ENCODE measurements at regions not wholly inside any gene's neighbourhood (a gene's known extent, or its start where the extent isn't known, plus 50 kb on each side); places are given as distances from the start of the nearest gene placed in this dataset.
A peak's percentile ranks its signal among the peaks of the same experiment; 100 is the strongest.

GRCh38 chr4:123836851-123837595 is 440.4 kb downstream of the SPRY1 start:
- no peak for TF ChIP-seq CTCF (IDR thresholded peaks at IDR 0.05)
- TF ChIP-seq ZFX (IDR thresholded peaks at IDR 0.05; ENCODE audit: borderline replicate concordance): no peak
- H3K27ac ChIP-seq: no peak overlapping the region

GRCh38 chr4:123838474-123838873 is 441.9 kb downstream of the SPRY1 start:
- TF ChIP-seq CTCF (IDR thresholded peaks at IDR 0.05): no peak
- TF ChIP-seq ZFX (IDR thresholded peaks at IDR 0.05; ENCODE audit: borderline replicate concordance): no peak

GRCh38 chr4:123840197-123840596 is 443.6 kb downstream of the SPRY1 start:
- TF ChIP-seq ZFX (IDR thresholded peaks at IDR 0.05; ENCODE audit: borderline replicate concordance) (no peak), CTCF (IDR thresholded peaks at IDR 0.05) (no peak)
- H3K27ac ChIP-seq: no peak overlapping the region

More at GRCh38 chr4:123838474-123838873, 441.9 kb downstream of the SPRY1 start:
- H3K27ac ChIP-seq: peak overlapping the region; percentile 23

GRCh38 chr4:123841447-123842121 is 445.0 kb downstream of the SPRY1 start:
- no peak overlapping the region for H3K27ac ChIP-seq
- no peak for TF ChIP-seq ZFX (IDR thresholded peaks at IDR 0.05; ENCODE audit: borderline replicate concordance)
- no peak for TF ChIP-seq CTCF (IDR thresholded peaks at IDR 0.05)

GRCh38 chr4:123843137-123843536 is 446.5 kb downstream of the SPRY1 start:
- H3K27ac ChIP-seq: no peak overlapping the region
- TF ChIP-seq CTCF (IDR thresholded peaks at IDR 0.05) (no peak), ZFX (IDR thresholded peaks at IDR 0.05; ENCODE audit: borderline replicate concordance) (no peak)

GRCh38 chr4:123844374-123844773 is 447.8 kb downstream of the SPRY1 start:
- no peak overlapping the region for H3K27ac ChIP-seq
- no peak for TF ChIP-seq ZFX (IDR thresholded peaks at IDR 0.05; ENCODE audit: borderline replicate concordance)
- no peak for TF ChIP-seq CTCF (IDR thresholded peaks at IDR 0.05)

- TF ChIP-seq ZFX (IDR thresholded peaks at IDR 0.05; ENCODE audit: borderline replicate concordance) (no peak), CTCF (IDR thresholded peaks at IDR 0.05) (no peak)
- H3K27ac ChIP-seq: no peak overlapping the region
These were observed 449.5 kb downstream of the SPRY1 start for GRCh38 chr4:123846092-123846491.

Measured in 22Rv1 (cell line).